GM12875 (cell line): ENCODE measurements at regions not wholly inside any gene's neighbourhood (a gene's known extent, or its start where the extent isn't known, plus 50 kb on each side); places are given as distances from the start of the nearest gene placed in this dataset.

ENCODE experiments used
- H3K4me3 ChIP-seq: one replicate; pipeline ENCODE4 v1.5.1; 2011; ENCODE audit warnings: low read depth, low read length, control low read depth
- CTCF ChIP-seq: IDR thresholded peaks from 2 replicates; pipeline ENCODE4 v1.5.1; 2011; ENCODE audit warnings: low read depth, mild to moderate bottlenecking, control low read depth, inconsistent platforms, low read length, moderate library complexity, borderline replicate concordance; ENCODE audit not compliant: insufficient read depth

- H3K4me3 ChIP-seq = no peak overlapping the region
- no peak for TF ChIP-seq CTCF
Observed at GRCh38 chr12:124720004-124720680, 143.5 kb downstream of the SCARB1 start.

- H3K4me3 ChIP-seq = no peak overlapping the region
- TF ChIP-seq CTCF = no peak
Observed at GRCh38 chr12:124719231-124719630, 144.4 kb downstream of the SCARB1 start.

GRCh38 chr12:124718458-124718857 is 145.2 kb downstream of the SCARB1 start:
- TF ChIP-seq CTCF = no peak
- H3K4me3 ChIP-seq = no peak overlapping the region

DNA sequence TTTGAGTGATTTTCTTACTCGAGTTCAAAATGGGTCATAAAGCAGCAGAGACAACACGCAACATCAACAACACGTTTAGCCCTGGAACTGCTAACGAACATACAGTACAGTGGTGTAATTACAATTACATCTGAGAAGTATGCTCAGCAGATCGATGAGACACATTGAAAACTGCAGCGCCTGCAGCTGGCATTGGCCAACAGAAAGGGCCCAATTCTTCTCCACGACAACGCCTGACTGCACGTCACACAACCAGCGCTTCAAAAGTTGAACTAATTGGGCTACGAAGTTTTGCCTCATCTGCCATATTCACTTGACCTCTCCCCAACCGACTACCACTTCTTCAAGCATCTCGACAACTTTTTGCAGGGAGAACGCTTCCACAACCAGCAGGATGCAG is 145.6 kb downstream of the SCARB1 start:
- no peak for TF ChIP-seq CTCF
- no peak overlapping the region for H3K4me3 ChIP-seq

GRCh38 chr12:124717318-124717717 is 146.3 kb downstream of the SCARB1 start:
- H3K4me3 ChIP-seq = no peak overlapping the region
- TF ChIP-seq CTCF = no peak

GRCh38 chr12:124716208-124717130 is 147.2 kb downstream of the SCARB1 start:
- H3K4me3 ChIP-seq = no peak overlapping the region
- no peak for TF ChIP-seq CTCF
